Spleen (tissue), 11 donors: ENCODE measurements at regions not wholly inside any gene's neighbourhood (a gene's known extent, or its start where the extent isn't known, plus 50 kb on each side); places are given as distances from the start of the nearest gene placed in this dataset.
A peak's percentile ranks its signal among the peaks of the same experiment; 100 is the strongest.
"Not testable (repeated sequence)": the region's sequence is repeated elsewhere in the genome, so short reads cannot be mapped to it uniquely, and the experiment has no call there.

ENCODE experiments used
- DNase-seq: peaks from one replicate; pipeline ENCODE4 v3.0.0-alpha.2; 2020
- H3K27ac ChIP-seq, 8 donors: fragments of 200-600 bp; sonication (generic) in 7 of 8; 1 replicate in 4 of 8; 2 replicates in 4 of 8; pipeline versions ENCODE4 v1.5.0 to v1.8.0; 2016 to 2021; ENCODE audit warnings: inconsistent platforms in 4 of 8, mild to moderate bottlenecking in 4 of 8, moderate library complexity in 1 of 8
- H3K27me3 ChIP-seq, 7 donors: fragments of 200-600 bp; sonication (generic) in 6 of 7; replicated peaks in 1 of 7; 1 replicate in 4 of 7; 2 replicates in 3 of 7; pipeline versions ENCODE4 v1.5.0 to v1.8.0; 2016 to 2021; ENCODE audit warnings: inconsistent platforms in 3 of 7, mild to moderate bottlenecking in 1 of 7
- H3K36me3 ChIP-seq, 6 donors: fragments of 200-600 bp; sonication (generic) in 5 of 6; 1 replicate in 4 of 6; 2 replicates in 2 of 6; pipeline versions ENCODE4 v1.5.0 to v1.8.0; 2016 to 2021; ENCODE audit warnings: inconsistent platforms in 2 of 6
- H3K4me1 ChIP-seq, 6 donors: fragments of 200-600 bp; sonication (generic) in 5 of 6; 1 replicate in 3 of 6; 2 replicates in 3 of 6; pipeline versions ENCODE4 v1.5.0 to v1.8.0; 2016 to 2021; ENCODE audit warnings: inconsistent platforms in 3 of 6
- H3K4me3 ChIP-seq, 8 donors: fragments of 200-600 bp; sonication (generic) in 7 of 8; 1 replicate in 4 of 8; 2 replicates in 4 of 8; pipeline versions ENCODE4 v1.5.0 to v1.8.0; 2016 to 2021; ENCODE audit warnings: inconsistent platforms in 4 of 8, mild to moderate bottlenecking in 4 of 8, moderate library complexity in 2 of 8
- H3K9me3 ChIP-seq, 8 donors: fragments of 200-600 bp; sonication (generic) in 7 of 8; 1 replicate in 4 of 8; 2 replicates in 4 of 8; pipeline versions ENCODE4 v1.5.0 to v1.8.0; 2016 to 2021; ENCODE audit warnings: inconsistent platforms in 4 of 8
- POLR2A ChIP-seq, 3 donors: fragments of 450-650 bp; IDR thresholded peaks; one replicate each; pipeline ENCODE4 v1.5.1; 2017; ENCODE audit warnings: antibody characterized with exemption in 3 of 3, mild to moderate bottlenecking in 1 of 3
- POLR2AphosphoS5 ChIP-seq, 3 donors: sonication (generic); formaldehyde crosslinking; IDR thresholded peaks; one replicate each; pipeline ENCODE4 v1.5.1; 2017; ENCODE audit warnings: antibody characterized with exemption in 3 of 3
- WGBS, 5 donors: extraction: QIAGEN DNeasy Blood & Tissue Kit in 3 of 5; methylation state at CpG; one replicate each; pipeline versions ENCODE4 v1.1.5 to v1.1.7; 2013 to 2018; 5-methylcytosine and 5-hydroxymethylcytosine counted together
- intact Hi-C: fragments of 100-400 bp; cut with DNase I; formaldehyde crosslinking; loops from one replicate; pipeline ENCODE4 v1.15.0; 2023; ENCODE audit warnings: low total_unique reads
- TF ChIP-seq, protein P1 (sequence below), 11 experiments: fragments of 200-600 bp in 7 of 11; fragments of 450-650 bp in 4 of 11; sonication (generic) in 4 of 11; IDR thresholded peaks in 8 of 11; conservative IDR thresholded peaks in 3 of 11; 1 replicate in 7 of 11; 2 replicates in 4 of 11; pipeline versions ENCODE4 v1.4.0 to v1.8.0; 2016 to 2021; ENCODE audit warnings: antibody characterized with exemption in 11 of 11, inconsistent platforms in 4 of 11, mild to moderate bottlenecking in 1 of 11
- donor health status: healthy with polysubstance abuse.
- donor health status: DM: no; HTN: no; CAD: no; lungs with moderate emphysema.
- donor health status: DM: no; HTN: no; CAD: no.
- donor health status: Bipolar disorder and iron deficiency.
- donor health status: healthy.
- donor health status: DM: no; HTN: no; CAD: no.
- donor health status: DM: yes; HTN: yes; CAD: no.

DNA sequence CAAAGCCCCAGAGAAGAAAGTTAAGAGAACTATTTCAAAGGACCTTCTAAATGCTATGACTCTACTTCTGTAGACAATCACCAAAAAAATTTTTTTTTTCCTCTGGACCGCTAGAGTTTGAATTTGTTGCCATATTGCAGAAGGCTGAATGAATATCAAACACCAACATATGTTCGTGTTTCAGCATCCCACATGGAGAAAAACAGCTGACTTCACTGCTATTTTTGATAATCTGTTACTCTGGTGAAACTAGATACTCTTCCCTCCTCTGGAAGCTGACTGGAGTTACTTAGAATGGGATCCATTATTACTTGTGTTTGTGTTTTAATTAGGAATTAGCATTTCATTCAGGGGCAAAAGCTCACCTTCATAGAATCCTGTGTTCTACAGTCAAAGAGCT is 447.0 kb downstream of the AASDHPPT start:
- no peak for DNase-seq
- WGBS, 5 donors, result 58 to 83% (median 69%) methylated on average over 2 of the region's 2 CpGs
- H3K4me3 ChIP-seq, result no peak overlapping the region
- no peaks in the 10 kb centered on the region for H3K27me3 ChIP-seq
- H3K4me1 ChIP-seq, result no peaks in the 10 kb centered on the region
- H3K27ac ChIP-seq, result no peak overlapping the region
- TF ChIP-seq POLR2AphosphoS5 (IDR thresholded peaks at IDR 0.05), result no peak
- no peak for TF ChIP-seq POLR2A (IDR thresholded peaks at IDR 0.05)
- TF ChIP-seq, protein P1, sequence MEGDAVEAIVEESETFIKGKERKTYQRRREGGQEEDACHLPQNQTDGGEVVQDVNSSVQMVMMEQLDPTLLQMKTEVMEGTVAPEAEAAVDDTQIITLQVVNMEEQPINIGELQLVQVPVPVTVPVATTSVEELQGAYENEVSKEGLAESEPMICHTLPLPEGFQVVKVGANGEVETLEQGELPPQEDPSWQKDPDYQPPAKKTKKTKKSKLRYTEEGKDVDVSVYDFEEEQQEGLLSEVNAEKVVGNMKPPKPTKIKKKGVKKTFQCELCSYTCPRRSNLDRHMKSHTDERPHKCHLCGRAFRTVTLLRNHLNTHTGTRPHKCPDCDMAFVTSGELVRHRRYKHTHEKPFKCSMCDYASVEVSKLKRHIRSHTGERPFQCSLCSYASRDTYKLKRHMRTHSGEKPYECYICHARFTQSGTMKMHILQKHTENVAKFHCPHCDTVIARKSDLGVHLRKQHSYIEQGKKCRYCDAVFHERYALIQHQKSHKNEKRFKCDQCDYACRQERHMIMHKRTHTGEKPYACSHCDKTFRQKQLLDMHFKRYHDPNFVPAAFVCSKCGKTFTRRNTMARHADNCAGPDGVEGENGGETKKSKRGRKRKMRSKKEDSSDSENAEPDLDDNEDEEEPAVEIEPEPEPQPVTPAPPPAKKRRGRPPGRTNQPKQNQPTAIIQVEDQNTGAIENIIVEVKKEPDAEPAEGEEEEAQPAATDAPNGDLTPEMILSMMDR (IDR thresholded peaks at IDR 0.05 in 8 of 11, conservative IDR thresholded peaks at IDR 0.05 in 3 of 11), result no peak
- H3K9me3 ChIP-seq, result peaks cover 0 to 8% (median 0%) of the 10 kb centered on the region in 8 donors
- H3K36me3 ChIP-seq, result no peaks in the 10 kb centered on the region
- intact Hi-C loops, result no loop called here

DNA sequence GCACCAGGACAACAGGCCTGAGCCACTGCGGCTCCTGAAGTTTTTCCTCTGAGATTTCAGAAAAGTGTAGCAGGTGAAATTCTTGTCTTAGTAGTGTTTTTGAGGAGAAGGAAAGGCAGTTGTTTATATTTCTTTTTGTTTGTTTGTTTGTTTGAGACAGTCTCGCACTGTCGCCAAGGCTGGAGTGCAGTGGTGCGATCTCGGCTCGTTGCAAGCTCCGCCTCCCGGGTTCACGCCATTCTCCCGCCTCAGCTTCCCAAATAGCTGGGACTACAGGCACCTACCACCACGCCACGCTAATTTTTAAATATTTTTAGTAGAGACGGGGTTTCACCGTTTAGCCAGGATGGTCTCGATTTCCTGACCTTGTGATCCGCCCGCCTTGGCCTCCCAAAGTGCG is 454.2 kb downstream of the AASDHPPT start:
- H3K4me1 ChIP-seq, H3K9me3 ChIP-seq, H3K27me3 ChIP-seq, intact Hi-C loops, H3K4me3 ChIP-seq, H3K36me3 ChIP-seq, H3K27ac ChIP-seq: not testable (repeated sequence)
- DNase-seq, result peak; percentile 40
- WGBS, 5 donors, result 91 to 95% (median 91%) methylated on average over 18 of the region's 18 CpGs

- no peak for DNase-seq
- intact Hi-C loops, result no loop called here
- TF ChIP-seq, protein P1 (IDR thresholded peaks at IDR 0.05 in 8 of 11, conservative IDR thresholded peaks at IDR 0.05 in 3 of 11), result no peak
- TF ChIP-seq POLR2AphosphoS5 (IDR thresholded peaks at IDR 0.05) (no peak), POLR2A (IDR thresholded peaks at IDR 0.05) (no peak)
- Histone ChIP-seq H3K36me3 (no peaks in the 10 kb centered on the region), H3K27ac (no peak overlapping the region), H3K4me3 (no peak overlapping the region), H3K4me1 (no peaks in the 10 kb centered on the region), H3K27me3 (no peaks in the 10 kb centered on the region), H3K9me3 (peaks cover 0 to 7% (median 0%) of the 10 kb centered on the region in 8 donors)
- 80 to 94% (median 83%) methylated on average over 2 of the region's 2 CpGs for WGBS, 5 donors
Measured at GRCh38 chr11:106533046-106533445, 455.6 kb downstream of the AASDHPPT start.

GRCh38 chr11:106540001-106540400 is 462.5 kb downstream of the AASDHPPT start:
- Histone ChIP-seq H3K36me3 (no peaks in the 10 kb centered on the region), H3K4me3 (no peak overlapping the region), H3K27me3 (no peaks in the 10 kb centered on the region), H3K27ac (no peak overlapping the region), H3K4me1 (no peaks in the 10 kb centered on the region), H3K9me3 (peaks cover 0 to 16% (median 6%) of the 10 kb centered on the region in 8 donors)
- TF ChIP-seq POLR2AphosphoS5 (IDR thresholded peaks at IDR 0.05) (no peak), POLR2A (IDR thresholded peaks at IDR 0.05) (no peak)
- TF ChIP-seq, protein P1 (IDR thresholded peaks at IDR 0.05 in 8 of 11, conservative IDR thresholded peaks at IDR 0.05 in 3 of 11), result no peak
- intact Hi-C loops, result no loop called here
- WGBS, 5 donors, result 65 to 73% (median 73%) methylated on average over 5 of the region's 5 CpGs
- DNase-seq, result no peak

DNA sequence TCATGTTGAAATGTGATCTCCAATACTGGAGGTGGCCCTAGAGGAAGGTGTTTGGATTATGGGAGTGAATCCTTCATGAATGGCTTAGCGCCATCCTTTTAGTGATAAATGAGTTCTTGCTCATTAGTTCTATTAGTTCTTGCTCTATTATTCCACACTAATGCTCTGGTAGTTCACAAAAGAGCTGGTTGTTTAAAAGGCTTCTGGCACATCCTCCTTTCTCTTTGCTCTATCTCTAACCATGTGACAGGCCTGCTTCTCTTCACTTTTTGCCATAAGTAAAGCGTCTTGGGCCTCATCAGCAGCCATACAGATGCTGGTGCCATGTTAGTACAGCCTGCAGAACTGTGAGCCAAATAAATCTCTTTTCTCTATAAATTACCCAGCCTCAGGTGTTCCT is 469.9 kb downstream of the GUCY1A2 start:
- Histone ChIP-seq H3K36me3 (no peaks in the 10 kb centered on the region), H3K4me1 (no peaks in the 10 kb centered on the region), H3K27ac (no peak overlapping the region), H3K27me3 (no peaks in the 10 kb centered on the region), H3K4me3 (no peak overlapping the region), H3K9me3 (peaks cover 0 to 31% (median 19%) of the 10 kb centered on the region in 8 donors)
- WGBS, 5 donors, result 57 to 94% (median 79%) methylated on average over 2 of the region's 2 CpGs
- no peak for DNase-seq
- TF ChIP-seq POLR2AphosphoS5 (IDR thresholded peaks at IDR 0.05) (no peak), POLR2A (IDR thresholded peaks at IDR 0.05) (no peak)
- TF ChIP-seq, protein P1 (IDR thresholded peaks at IDR 0.05 in 8 of 11, conservative IDR thresholded peaks at IDR 0.05 in 3 of 11), result no peak
- intact Hi-C loops, result no loop called here
